Natural killer cell (primary cell): ENCODE measurements at regions not wholly inside any gene's neighbourhood (a gene's known extent, or its start where the extent isn't known, plus 50 kb on each side); places are given as distances from the start of the nearest gene placed in this dataset.

ENCODE experiments used
- ATAC-seq, 3 donors: fragments of 150-1000 bp in 2 of 3; fragments of 200-7000 bp in 1 of 3; cut with Tn5 transposase; 1 replicate in 1 of 3; 2 replicates in 2 of 3; pipeline ENCODE4 v1.10.0; 2021; ENCODE audit warnings: mild to moderate bottlenecking in 2 of 3, moderate library complexity in 2 of 3
- DNase-seq, 2 donors: peaks; one replicate each; pipeline versions ENCODE4 v3.0.0 to v3.0.0-alpha.2; 2013 to 2021; ENCODE audit warnings: mixed read lengths in 1 of 2
- H3K27ac ChIP-seq: one replicate; pipeline ENCODE4 v1.5.1; 2013; ENCODE audit warnings: mild to moderate bottlenecking, low read length
- H3K27me3 ChIP-seq: one replicate; pipeline ENCODE4 v1.6.1; 2013; ENCODE audit warnings: low read length; ENCODE audit not compliant: control insufficient read depth, insufficient read depth
- H3K36me3 ChIP-seq: one replicate; pipeline ENCODE4 v1.6.1; 2013; ENCODE audit warnings: low read length; ENCODE audit not compliant: control insufficient read depth, insufficient read depth
- H3K4me1 ChIP-seq: one replicate; pipeline ENCODE4 v1.6.1; 2013; ENCODE audit warnings: low read length; ENCODE audit not compliant: control insufficient read depth, insufficient read depth
- H3K4me3 ChIP-seq: one replicate; pipeline ENCODE4 v1.5.1; 2013; ENCODE audit warnings: low read length
- H3K9me3 ChIP-seq: one replicate; pipeline ENCODE4 v1.6.1; 2013; ENCODE audit warnings: low read length; ENCODE audit not compliant: control insufficient read depth, insufficient read depth
- H3K27ac Mint-ChIP-seq, 2 donors: one replicate each; pipeline ENCODE4 v1.8.0; 2022; ENCODE audit warnings: mild to moderate bottlenecking in 2 of 2, mixed read lengths in 2 of 2, moderate library complexity in 1 of 2
- H3K27me3 Mint-ChIP-seq, 2 donors: one replicate each; pipeline ENCODE4 v1.8.0; 2022; ENCODE audit warnings: low read depth in 2 of 2, mixed read lengths in 2 of 2
- H3K36me3 Mint-ChIP-seq: one replicate; pipeline ENCODE4 v1.8.0; 2022; ENCODE audit warnings: mixed read lengths
- H3K4me1 Mint-ChIP-seq, 2 donors: one replicate each; pipeline ENCODE4 v1.8.0; 2022; ENCODE audit warnings: mixed read lengths in 2 of 2
- H3K4me3 Mint-ChIP-seq: one replicate; pipeline ENCODE4 v1.8.0; 2022; ENCODE audit warnings: mild to moderate bottlenecking, moderate library complexity, mixed read lengths
- H3K9me3 Mint-ChIP-seq, 2 donors: one replicate each; pipeline ENCODE4 v1.8.0; 2022; ENCODE audit warnings: mixed read lengths in 2 of 2
- CTCF ChIP-seq: fragments of 200-600 bp; IDR thresholded peaks from one replicate; pipeline ENCODE4 v1.8.0; 2022; ENCODE audit warnings: antibody characterized with exemption
- WGBS: methylation state at CpG from one replicate; pipeline ENCODE4 v1.1.7; 2013; ENCODE audit warnings: missing lambda C conversion rate; ENCODE audit not compliant: insufficient coverage; 5-methylcytosine and 5-hydroxymethylcytosine counted together
- intact Hi-C: fragments of 100-400 bp; cut with micrococcal nuclease; formaldehyde crosslinking; loops from one replicate; pipeline ENCODE4 v1.14.2; 2022

- Mint-ChIP-seq H3K4me1 (no peaks in the 10 kb centered on the region), H3K27ac (no peak overlapping the region), H3K36me3 (no peaks in the 10 kb centered on the region), H3K9me3 (peaks cover 0 to 3% of the 10 kb centered on the region in 2 donors), H3K4me3 (no peak overlapping the region), H3K27me3 (peaks cover 0 to 4% of the 10 kb centered on the region in 2 donors)
- Histone ChIP-seq H3K4me1 (no peaks in the 10 kb centered on the region), H3K36me3 (no peaks in the 10 kb centered on the region), H3K27me3 (no peaks in the 10 kb centered on the region), H3K9me3 (no peaks in the 10 kb centered on the region), H3K4me3 (no peak overlapping the region), H3K27ac (no peak overlapping the region)
- no peak for DNase-seq
- WGBS, result 88% methylated on average over 6 of the region's 6 CpGs
- no peak for ATAC-seq
- intact Hi-C loops, result no loop called here
- no peak for TF ChIP-seq CTCF
Measured at GRCh38 chr13:73578251-73578875, 519.6 kb downstream of the KLF5 start.

GRCh38 chr13:73576291-73576690 is 517.5 kb downstream of the KLF5 start:
- no peak for ATAC-seq
- Mint-ChIP-seq H3K9me3 (no peaks in the 10 kb centered on the region), H3K4me3 (no peak overlapping the region), H3K27me3 (no peaks in the 10 kb centered on the region), H3K36me3 (no peaks in the 10 kb centered on the region), H3K4me1 (no peaks in the 10 kb centered on the region), H3K27ac (no peak overlapping the region)
- H3K36me3 ChIP-seq, result no peaks in the 10 kb centered on the region
- no peaks in the 10 kb centered on the region for H3K27me3 ChIP-seq
- DNase-seq, result no peak
- H3K9me3 ChIP-seq, result no peaks in the 10 kb centered on the region
- H3K4me3 ChIP-seq, result no peak overlapping the region
- no peak for TF ChIP-seq CTCF
- no peak overlapping the region for H3K27ac ChIP-seq
- 100% methylated on average over 3 of the region's 4 CpGs for WGBS
- H3K4me1 ChIP-seq, result no peaks in the 10 kb centered on the region
- intact Hi-C loops, result no loop called here

- Histone ChIP-seq H3K27me3 (no peaks in the 10 kb centered on the region), H3K4me1 (no peaks in the 10 kb centered on the region), H3K36me3 (no peaks in the 10 kb centered on the region), H3K4me3 (no peak overlapping the region), H3K27ac (no peak overlapping the region), H3K9me3 (no peaks in the 10 kb centered on the region)
- H3K27me3 Mint-ChIP-seq, result peaks cover 0 to 6% of the 10 kb centered on the region in 2 donors
- no peak for DNase-seq
- no peak overlapping the region for H3K27ac Mint-ChIP-seq
- no peak for ATAC-seq
- no peaks in the 10 kb centered on the region for H3K36me3 Mint-ChIP-seq
- no peak overlapping the region for H3K4me3 Mint-ChIP-seq
- peaks cover 0 to 2% of the 10 kb centered on the region in 2 donors for H3K9me3 Mint-ChIP-seq
- no peaks in the 10 kb centered on the region for H3K4me1 Mint-ChIP-seq
- intact Hi-C loops, result no loop called here
- TF ChIP-seq CTCF, result no peak
- 67% methylated on average over 3 of the region's 3 CpGs for WGBS
Measured at GRCh38 chr13:73572824-73573223, 514.0 kb downstream of the KLF5 start.

GRCh38 chr13:73571376-73571775 is 512.6 kb downstream of the KLF5 start:
- Histone ChIP-seq H3K36me3 (no peaks in the 10 kb centered on the region), H3K4me3 (no peak overlapping the region), H3K27ac (no peak overlapping the region), H3K4me1 (no peaks in the 10 kb centered on the region), H3K27me3 (no peaks in the 10 kb centered on the region), H3K9me3 (no peaks in the 10 kb centered on the region)
- peaks cover 0 to 6% of the 10 kb centered on the region in 2 donors for H3K27me3 Mint-ChIP-seq
- no peak overlapping the region for H3K27ac Mint-ChIP-seq
- ATAC-seq (no peak), DNase-seq (no peak)
- no peaks in the 10 kb centered on the region for H3K4me1 Mint-ChIP-seq
- TF ChIP-seq CTCF, result no peak
- H3K36me3 Mint-ChIP-seq, result no peaks in the 10 kb centered on the region
- no CpG with 5 or more reads among the region's 1 CpG for WGBS
- intact Hi-C loops, result no loop called here
- no peak overlapping the region for H3K4me3 Mint-ChIP-seq
- peaks cover 0 to 3% of the 10 kb centered on the region in 2 donors for H3K9me3 Mint-ChIP-seq
